ENCODE measurements at regions not wholly inside any gene's neighbourhood (a gene's known extent, or its start where the extent isn't known, plus 50 kb on each side); places are given as distances from the start of the nearest gene placed in this dataset.

DNA sequence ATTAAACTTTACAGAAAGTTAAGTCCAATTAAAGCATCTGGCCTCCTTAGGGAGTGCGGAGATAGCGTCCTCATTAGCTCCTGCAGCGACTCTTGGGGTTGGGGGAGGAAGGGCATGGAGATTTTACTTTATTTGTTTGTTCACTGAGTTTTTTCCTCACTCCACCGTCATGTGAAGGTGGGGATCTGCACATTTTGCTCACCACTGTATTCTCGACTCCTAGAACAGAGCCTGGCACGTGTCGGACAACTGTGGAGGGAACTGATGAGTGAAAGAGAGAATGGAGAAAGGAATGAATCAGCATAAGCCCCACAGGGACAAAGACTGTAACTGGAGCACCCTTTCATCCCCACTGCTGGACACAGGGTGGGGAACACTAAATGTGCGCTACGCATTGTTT is 205.1 kb upstream of the TSHZ3 start:
- H3K27ac ChIP-seq = no peak overlapping the region
- H3K4me3 ChIP-seq = no peak overlapping the region
- TF ChIP-seq, protein P1, sequence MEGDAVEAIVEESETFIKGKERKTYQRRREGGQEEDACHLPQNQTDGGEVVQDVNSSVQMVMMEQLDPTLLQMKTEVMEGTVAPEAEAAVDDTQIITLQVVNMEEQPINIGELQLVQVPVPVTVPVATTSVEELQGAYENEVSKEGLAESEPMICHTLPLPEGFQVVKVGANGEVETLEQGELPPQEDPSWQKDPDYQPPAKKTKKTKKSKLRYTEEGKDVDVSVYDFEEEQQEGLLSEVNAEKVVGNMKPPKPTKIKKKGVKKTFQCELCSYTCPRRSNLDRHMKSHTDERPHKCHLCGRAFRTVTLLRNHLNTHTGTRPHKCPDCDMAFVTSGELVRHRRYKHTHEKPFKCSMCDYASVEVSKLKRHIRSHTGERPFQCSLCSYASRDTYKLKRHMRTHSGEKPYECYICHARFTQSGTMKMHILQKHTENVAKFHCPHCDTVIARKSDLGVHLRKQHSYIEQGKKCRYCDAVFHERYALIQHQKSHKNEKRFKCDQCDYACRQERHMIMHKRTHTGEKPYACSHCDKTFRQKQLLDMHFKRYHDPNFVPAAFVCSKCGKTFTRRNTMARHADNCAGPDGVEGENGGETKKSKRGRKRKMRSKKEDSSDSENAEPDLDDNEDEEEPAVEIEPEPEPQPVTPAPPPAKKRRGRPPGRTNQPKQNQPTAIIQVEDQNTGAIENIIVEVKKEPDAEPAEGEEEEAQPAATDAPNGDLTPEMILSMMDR (IDR thresholded peaks at IDR 0.05) = no peak
- TF ChIP-seq POLR2AphosphoS5 (IDR thresholded peaks at IDR 0.05) (no peak), POLR2A (IDR thresholded peaks at IDR 0.05) (no peak), EP300 (IDR thresholded peaks at IDR 0.05) (no peak)
- 85 to 89% methylated on average over 5 to 7 of the region's 9 CpGs for WGBS, 2 donors (ENCODE audit: low coverage in 1 of 2)
- no peak for ATAC-seq
- H3K9me3 ChIP-seq = peaks cover 0 to 8% (median 0%) of the 10 kb centered on the region in 3 donors
- peaks cover 9% of the 10 kb centered on the region for H3K27me3 ChIP-seq
- H3K36me3 ChIP-seq = no peaks in the 10 kb centered on the region
- H3K4me1 ChIP-seq = no peaks in the 10 kb centered on the region

DNA sequence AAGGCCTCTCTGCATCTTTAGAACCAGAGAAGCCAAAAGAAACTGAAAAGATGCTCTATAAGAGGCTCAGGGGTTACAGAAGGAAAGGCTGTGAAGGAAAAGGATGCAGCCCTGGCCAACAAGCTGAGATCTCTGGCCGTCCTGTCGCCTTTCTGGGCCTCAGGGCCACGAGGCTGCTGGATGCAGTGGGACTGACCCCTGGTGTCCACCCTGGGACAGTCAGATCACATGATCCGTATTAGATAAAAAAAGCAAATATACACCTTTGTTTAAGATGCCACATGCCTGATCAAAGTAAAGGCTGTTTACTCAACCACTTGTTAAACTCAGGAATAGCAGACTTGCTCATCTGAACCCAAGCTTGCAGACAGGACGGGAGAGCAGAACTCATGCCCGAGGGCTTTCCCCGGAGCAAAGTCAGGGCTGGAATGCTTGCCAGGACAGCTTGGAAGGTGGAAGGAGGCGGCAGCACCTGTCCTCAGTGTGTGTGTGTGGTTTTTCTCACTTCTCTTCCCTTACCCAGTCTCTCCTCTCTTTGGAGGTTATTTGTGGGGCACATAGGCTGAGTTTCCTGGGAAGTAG is 206.5 kb upstream of the TSHZ3 start:
- TF ChIP-seq, protein P1 (IDR thresholded peaks at IDR 0.05) = no peak
- TF ChIP-seq POLR2AphosphoS5 (IDR thresholded peaks at IDR 0.05) (no peak), POLR2A (IDR thresholded peaks at IDR 0.05) (no peak), EP300 (IDR thresholded peaks at IDR 0.05) (no peak)
- no peaks in the 10 kb centered on the region for H3K36me3 ChIP-seq
- no peak overlapping the region for H3K4me3 ChIP-seq
- peaks cover 0 to 14% (median 0%) of the 10 kb centered on the region in 3 donors for H3K9me3 ChIP-seq
- peaks cover 9% of the 10 kb centered on the region for H3K27me3 ChIP-seq
- H3K27ac ChIP-seq = no peak overlapping the region
- no peaks in the 10 kb centered on the region for H3K4me1 ChIP-seq
- WGBS, 2 donors (ENCODE audit: low coverage in 1 of 2) = 47 to 81% methylated on average over 4 to 7 of the region's 8 CpGs
- ATAC-seq = no peak

DNA sequence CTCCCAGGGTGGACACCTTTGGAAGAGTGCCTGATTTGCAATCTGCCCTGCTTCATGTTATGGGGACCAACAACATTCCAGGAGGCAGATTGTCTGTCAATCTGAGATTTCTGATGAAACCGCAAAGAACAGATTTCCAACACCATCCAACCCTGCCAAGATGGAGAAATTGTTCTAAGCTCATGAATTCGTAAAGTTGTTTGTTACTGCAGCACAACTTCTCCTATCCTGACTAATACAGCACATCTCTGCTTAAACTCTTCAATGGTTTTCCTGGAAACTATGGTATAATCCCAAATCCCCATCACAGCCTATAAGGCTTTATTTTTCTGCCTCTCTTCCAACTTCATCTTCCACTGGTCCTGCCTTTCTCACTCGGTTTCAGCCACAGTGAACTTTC is 210.3 kb upstream of the TSHZ3 start:
- no peaks in the 10 kb centered on the region for H3K27me3 ChIP-seq
- H3K27ac ChIP-seq = no peak overlapping the region
- H3K9me3 ChIP-seq = peaks cover 0 to 14% (median 0%) of the 10 kb centered on the region in 3 donors
- 93 to 100% methylated on average over 1 to 3 of the region's 3 CpGs for WGBS, 2 donors (ENCODE audit: low coverage in 1 of 2)
- no peak overlapping the region for H3K4me3 ChIP-seq
- no peaks in the 10 kb centered on the region for H3K36me3 ChIP-seq
- no peak for TF ChIP-seq EP300 (IDR thresholded peaks at IDR 0.05)
- TF ChIP-seq, protein P1 (IDR thresholded peaks at IDR 0.05) = no peak
- TF ChIP-seq POLR2A (IDR thresholded peaks at IDR 0.05) = no peak
- no peak for TF ChIP-seq POLR2AphosphoS5 (IDR thresholded peaks at IDR 0.05)
- no peaks in the 10 kb centered on the region for H3K4me1 ChIP-seq
- no peak for ATAC-seq

DNA sequence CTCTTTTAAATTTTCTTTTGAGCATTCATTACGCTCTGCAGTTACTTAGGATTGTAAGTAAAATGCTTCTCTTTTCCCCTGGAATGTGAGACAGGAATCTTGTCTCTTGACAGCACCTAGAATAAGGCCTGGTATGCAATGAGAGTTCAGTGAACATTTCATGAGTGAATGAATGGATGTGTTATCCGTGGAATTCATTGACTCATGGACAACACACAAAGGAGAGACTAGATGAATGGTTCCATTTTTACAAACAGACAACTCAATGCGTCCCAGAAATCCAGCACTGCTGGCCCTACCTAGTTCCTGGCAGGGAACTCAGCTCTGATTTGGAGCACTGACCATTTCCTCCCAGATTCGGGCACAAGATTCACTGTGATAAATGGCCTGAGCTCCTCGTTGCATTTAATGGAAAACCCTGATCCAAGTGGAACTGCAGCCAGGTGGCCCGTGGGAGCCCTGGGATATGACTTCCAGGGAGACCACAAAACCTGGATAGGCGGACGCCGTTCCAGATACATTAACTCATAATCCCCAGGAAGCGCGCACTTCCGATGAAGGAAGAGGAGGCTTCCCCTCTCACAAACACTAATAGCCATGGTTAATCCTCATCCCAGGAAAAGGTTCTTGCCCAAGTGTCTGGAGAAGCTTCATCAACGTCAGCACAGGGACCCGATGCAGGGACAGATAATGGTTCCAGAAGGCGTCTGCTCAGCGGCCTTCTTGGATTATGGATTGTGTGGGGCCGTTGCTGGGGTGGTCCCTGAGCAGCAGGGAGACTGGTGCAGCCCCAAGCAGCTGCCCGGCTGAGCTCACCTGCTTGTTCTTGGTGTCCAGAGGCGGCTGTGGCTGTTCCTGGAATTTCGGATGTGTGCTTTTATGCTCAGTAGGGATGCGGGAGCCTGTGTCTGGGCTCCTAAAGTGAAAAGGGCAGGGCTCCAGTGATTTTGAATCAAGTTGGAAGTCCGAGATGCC is 211.1 kb upstream of the TSHZ3 start:
- no peak overlapping the region for H3K27ac ChIP-seq
- no peaks in the 10 kb centered on the region for H3K4me1 ChIP-seq
- TF ChIP-seq POLR2A (IDR thresholded peaks at IDR 0.05) (no peak), EP300 (IDR thresholded peaks at IDR 0.05) (no peak), POLR2AphosphoS5 (IDR thresholded peaks at IDR 0.05) (no peak)
- TF ChIP-seq, protein P1 (IDR thresholded peaks at IDR 0.05) = no peak
- no peak overlapping the region for H3K4me3 ChIP-seq
- 66 to 67% methylated on average over 6 to 13 of the region's 22 CpGs for WGBS, 2 donors (ENCODE audit: low coverage in 1 of 2)
- H3K27me3 ChIP-seq = no peaks in the 10 kb centered on the region
- no peaks in the 10 kb centered on the region for H3K36me3 ChIP-seq
- ATAC-seq = no peak
- H3K9me3 ChIP-seq = peaks cover 0 to 14% (median 0%) of the 10 kb centered on the region in 3 donors

All from gastroesophageal sphincter (tissue), 4 donors.